ENCODE measurements at regions not wholly inside any gene's neighbourhood (a gene's known extent, or its start where the extent isn't known, plus 50 kb on each side); places are given as distances from the start of the nearest gene placed in this dataset.

DNA sequence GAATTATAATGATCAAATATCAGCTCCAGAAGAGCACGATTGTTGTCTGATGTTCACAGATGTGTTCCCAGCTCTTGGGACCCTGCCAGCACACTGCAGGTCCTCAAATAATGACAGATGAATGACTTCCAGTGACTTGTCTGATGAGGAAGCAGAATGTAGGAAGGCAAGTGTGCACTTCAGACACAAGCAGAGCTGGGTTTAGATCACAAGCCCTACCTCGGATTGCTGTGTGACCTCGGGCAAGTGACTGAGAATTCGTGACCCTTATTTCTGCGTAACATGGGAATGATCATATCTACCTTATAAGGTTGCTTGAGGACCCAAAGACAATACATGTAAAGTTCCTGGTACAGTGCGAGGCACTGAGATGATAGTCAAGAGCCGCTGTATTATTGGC, 182.2 kb downstream of the ABCC12 start:
- TF ChIP-seq, protein P1, sequence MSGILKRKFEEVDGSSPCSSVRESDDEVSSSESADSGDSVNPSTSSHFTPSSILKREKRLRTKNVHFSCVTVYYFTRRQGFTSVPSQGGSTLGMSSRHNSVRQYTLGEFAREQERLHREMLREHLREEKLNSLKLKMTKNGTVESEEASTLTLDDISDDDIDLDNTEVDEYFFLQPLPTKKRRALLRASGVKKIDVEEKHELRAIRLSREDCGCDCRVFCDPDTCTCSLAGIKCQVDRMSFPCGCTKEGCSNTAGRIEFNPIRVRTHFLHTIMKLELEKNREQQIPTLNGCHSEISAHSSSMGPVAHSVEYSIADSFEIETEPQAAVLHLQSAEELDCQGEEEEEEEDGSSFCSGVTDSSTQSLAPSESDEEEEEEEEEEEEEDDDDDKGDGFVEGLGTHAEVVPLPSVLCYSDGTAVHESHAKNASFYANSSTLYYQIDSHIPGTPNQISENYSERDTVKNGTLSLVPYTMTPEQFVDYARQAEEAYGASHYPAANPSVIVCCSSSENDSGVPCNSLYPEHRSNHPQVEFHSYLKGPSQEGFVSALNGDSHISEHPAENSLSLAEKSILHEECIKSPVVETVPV (CRISPR knock-in tag; IDR thresholded peaks at IDR 0.05) = no peak
- TF ChIP-seq, protein P2, sequence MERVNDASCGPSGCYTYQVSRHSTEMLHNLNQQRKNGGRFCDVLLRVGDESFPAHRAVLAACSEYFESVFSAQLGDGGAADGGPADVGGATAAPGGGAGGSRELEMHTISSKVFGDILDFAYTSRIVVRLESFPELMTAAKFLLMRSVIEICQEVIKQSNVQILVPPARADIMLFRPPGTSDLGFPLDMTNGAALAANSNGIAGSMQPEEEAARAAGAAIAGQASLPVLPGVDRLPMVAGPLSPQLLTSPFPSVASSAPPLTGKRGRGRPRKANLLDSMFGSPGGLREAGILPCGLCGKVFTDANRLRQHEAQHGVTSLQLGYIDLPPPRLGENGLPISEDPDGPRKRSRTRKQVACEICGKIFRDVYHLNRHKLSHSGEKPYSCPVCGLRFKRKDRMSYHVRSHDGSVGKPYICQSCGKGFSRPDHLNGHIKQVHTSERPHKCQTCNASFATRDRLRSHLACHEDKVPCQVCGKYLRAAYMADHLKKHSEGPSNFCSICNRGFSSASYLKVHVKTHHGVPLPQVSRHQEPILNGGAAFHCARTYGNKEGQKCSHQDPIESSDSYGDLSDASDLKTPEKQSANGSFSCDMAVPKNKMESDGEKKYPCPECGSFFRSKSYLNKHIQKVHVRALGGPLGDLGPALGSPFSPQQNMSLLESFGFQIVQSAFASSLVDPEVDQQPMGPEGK (CRISPR knock-in tag; IDR thresholded peaks at IDR 0.05; ENCODE audit: borderline replicate concordance) = no peak
- TF ChIP-seq ZNF70 (CRISPR knock-in tag; IDR thresholded peaks at IDR 0.05) = no peak

All from SK-N-SH treated with all-trans-retinoic acid at 6 μM for 48 hours (cell line).